ENCODE measurements at regions not wholly inside any gene's neighbourhood (a gene's known extent, or its start where the extent isn't known, plus 50 kb on each side); places are given as distances from the start of the nearest gene placed in this dataset.
A peak's percentile ranks its signal among the peaks of the same experiment; 100 is the strongest.

- no peak overlapping the region for H2BK15ac ChIP-seq (ENCODE audit: low read length)
- H3K14ac ChIP-seq (ENCODE audit: low read length): no peak overlapping the region
- no peaks in the 10 kb centered on the region for H3K4me1 ChIP-seq (ENCODE audit: control insufficient read depth in 2 of 2, insufficient read depth in 1 of 2, low read depth in 1 of 2, low read length in 2 of 2)
- H3K23ac ChIP-seq (ENCODE audit: low read depth, low read length, poor library complexity): no peak overlapping the region
- WGBS, 2 donors (ENCODE audit: extremely low coverage in 2 of 2, insufficient read length in 2 of 2, insufficient replicate concordance in 1 of 2): no CpG with 5 or more reads among the region's 6 CpGs
- H3K36me3 ChIP-seq (replicated peaks in 1 of 2; ENCODE audit: control insufficient read depth in 2 of 2, insufficient read depth in 2 of 2, low read length in 2 of 2): no peaks in the 10 kb centered on the region
- H3K4ac ChIP-seq (ENCODE audit: low read length): no peak overlapping the region
- H3K27me3 ChIP-seq (ENCODE audit: control insufficient read depth in 3 of 3, insufficient read depth in 3 of 3, low read depth in 1 of 3, low read length in 3 of 3): peaks cover 0 to 3% (median 0%) of the 10 kb centered on the region in 3 experiments
- H3K4me3 ChIP-seq (ENCODE audit: low read length in 2 of 2): no peak overlapping the region
- H4K8ac ChIP-seq (ENCODE audit: low read depth, low read length): no peak overlapping the region
- DNase-seq (ENCODE audit: low spot score): no peak
- H2BK5ac ChIP-seq (ENCODE audit: low read length): no peak overlapping the region
- H2BK120ac ChIP-seq (ENCODE audit: low read depth, low read length): no peak overlapping the region
- no peak overlapping the region for H3K4me2 ChIP-seq (ENCODE audit: insufficient read depth, low read length, poor library complexity, severe bottlenecking)
- H3K18ac ChIP-seq (ENCODE audit: low read length): no peak overlapping the region
- no peak overlapping the region for H2BK12ac ChIP-seq (ENCODE audit: low read length)
- H3K9me3 ChIP-seq (replicated peaks in 1 of 2; ENCODE audit: control insufficient read depth in 2 of 2, insufficient read depth in 1 of 2, low read depth in 1 of 2, low read length in 2 of 2): no peaks in the 10 kb centered on the region
- no peak overlapping the region for H3K27ac ChIP-seq (replicated peaks; ENCODE audit: low read length)
- H2AFZ ChIP-seq (ENCODE audit: low read length): no peak overlapping the region
- H3K79me1 ChIP-seq (ENCODE audit: low read depth, low read length): no peaks in the 10 kb centered on the region
- no peak overlapping the region for H4K91ac ChIP-seq (ENCODE audit: low read depth, low read length, poor library complexity)
- no peak overlapping the region for H2AK5ac ChIP-seq (ENCODE audit: low read depth, low read length)
- no peak overlapping the region for H3K9ac ChIP-seq (ENCODE audit: low read depth, low read length, poor library complexity)
Observed at GRCh38 chr19:33946535-33947264, 150.0 kb downstream of the KCTD15 start.

- no peak for DNase-seq (ENCODE audit: low spot score)
- no peak overlapping the region for H2AK5ac ChIP-seq (ENCODE audit: low read depth, low read length)
- peaks cover 0 to 3% (median 0%) of the 10 kb centered on the region in 3 experiments for H3K27me3 ChIP-seq (ENCODE audit: control insufficient read depth in 3 of 3, insufficient read depth in 3 of 3, low read depth in 1 of 3, low read length in 3 of 3)
- no peaks in the 10 kb centered on the region for H3K9me3 ChIP-seq (replicated peaks in 1 of 2; ENCODE audit: control insufficient read depth in 2 of 2, insufficient read depth in 1 of 2, low read depth in 1 of 2, low read length in 2 of 2)
- H3K4me1 ChIP-seq (ENCODE audit: control insufficient read depth in 2 of 2, insufficient read depth in 1 of 2, low read depth in 1 of 2, low read length in 2 of 2): no peaks in the 10 kb centered on the region
- no CpG with 5 or more reads among the region's 5 CpGs for WGBS, 2 donors (ENCODE audit: extremely low coverage in 2 of 2, insufficient read length in 2 of 2, insufficient replicate concordance in 1 of 2)
- no peaks in the 10 kb centered on the region for H3K79me1 ChIP-seq (ENCODE audit: low read depth, low read length)
- H2BK120ac ChIP-seq (ENCODE audit: low read depth, low read length): no peak overlapping the region
- H2BK15ac ChIP-seq (ENCODE audit: low read length): no peak overlapping the region
- H3K9ac ChIP-seq (ENCODE audit: low read depth, low read length, poor library complexity): no peak overlapping the region
- H2BK12ac ChIP-seq (ENCODE audit: low read length): no peak overlapping the region
- H3K14ac ChIP-seq (ENCODE audit: low read length): no peak overlapping the region
- no peak overlapping the region for H3K18ac ChIP-seq (ENCODE audit: low read length)
- H3K23ac ChIP-seq (ENCODE audit: low read depth, low read length, poor library complexity): no peak overlapping the region
- no peak overlapping the region for H4K8ac ChIP-seq (ENCODE audit: low read depth, low read length)
- no peak overlapping the region for H4K91ac ChIP-seq (ENCODE audit: low read depth, low read length, poor library complexity)
- H3K4me2 ChIP-seq (ENCODE audit: insufficient read depth, low read length, poor library complexity, severe bottlenecking): no peak overlapping the region
- H3K27ac ChIP-seq (replicated peaks; ENCODE audit: low read length): no peak overlapping the region
- no peak overlapping the region for H3K4me3 ChIP-seq (ENCODE audit: low read length in 2 of 2)
- no peak overlapping the region for H2AFZ ChIP-seq (ENCODE audit: low read length)
- H2BK5ac ChIP-seq (ENCODE audit: low read length): no peak overlapping the region
- no peaks in the 10 kb centered on the region for H3K36me3 ChIP-seq (replicated peaks in 1 of 2; ENCODE audit: control insufficient read depth in 2 of 2, insufficient read depth in 2 of 2, low read length in 2 of 2)
- no peak overlapping the region for H3K4ac ChIP-seq (ENCODE audit: low read length)
Observed at GRCh38 chr19:33947265-33947964, 150.7 kb downstream of the KCTD15 start.

GRCh38 chr19:33948651-33949335, 152.1 kb downstream of the KCTD15 start:
- H2BK15ac ChIP-seq (ENCODE audit: low read length): no peak overlapping the region
- no peaks in the 10 kb centered on the region for H3K79me1 ChIP-seq (ENCODE audit: low read depth, low read length)
- no peaks in the 10 kb centered on the region for H3K4me1 ChIP-seq (ENCODE audit: control insufficient read depth in 2 of 2, insufficient read depth in 1 of 2, low read depth in 1 of 2, low read length in 2 of 2)
- WGBS, 2 donors (ENCODE audit: extremely low coverage in 2 of 2, insufficient read length in 2 of 2, insufficient replicate concordance in 1 of 2): no CpG with 5 or more reads among the region's 8 CpGs
- no peak overlapping the region for H3K4me3 ChIP-seq (ENCODE audit: low read length in 2 of 2)
- no peaks in the 10 kb centered on the region for H3K36me3 ChIP-seq (replicated peaks in 1 of 2; ENCODE audit: control insufficient read depth in 2 of 2, insufficient read depth in 2 of 2, low read length in 2 of 2)
- no peak overlapping the region for H4K8ac ChIP-seq (ENCODE audit: low read depth, low read length)
- no peak overlapping the region for H2BK120ac ChIP-seq (ENCODE audit: low read depth, low read length)
- H3K14ac ChIP-seq (ENCODE audit: low read length): peak overlapping the region; percentile 39
- no peak overlapping the region for H3K27ac ChIP-seq (replicated peaks; ENCODE audit: low read length)
- H3K23ac ChIP-seq (ENCODE audit: low read depth, low read length, poor library complexity): no peak overlapping the region
- peaks cover 0 to 3% (median 0%) of the 10 kb centered on the region in 3 experiments for H3K27me3 ChIP-seq (ENCODE audit: control insufficient read depth in 3 of 3, insufficient read depth in 3 of 3, low read depth in 1 of 3, low read length in 3 of 3)
- no peak overlapping the region for H3K4me2 ChIP-seq (ENCODE audit: insufficient read depth, low read length, poor library complexity, severe bottlenecking)
- H3K18ac ChIP-seq (ENCODE audit: low read length): peak overlapping the region; percentile 39
- DNase-seq (ENCODE audit: low spot score): no peak
- H4K91ac ChIP-seq (ENCODE audit: low read depth, low read length, poor library complexity): no peak overlapping the region
- no peak overlapping the region for H2AK5ac ChIP-seq (ENCODE audit: low read depth, low read length)
- H2BK12ac ChIP-seq (ENCODE audit: low read length): no peak overlapping the region
- no peak overlapping the region for H3K9ac ChIP-seq (ENCODE audit: low read depth, low read length, poor library complexity)
- H3K9me3 ChIP-seq (replicated peaks in 1 of 2; ENCODE audit: control insufficient read depth in 2 of 2, insufficient read depth in 1 of 2, low read depth in 1 of 2, low read length in 2 of 2): no peaks in the 10 kb centered on the region
- H2AFZ ChIP-seq (ENCODE audit: low read length): no peak overlapping the region
- H3K4ac ChIP-seq (ENCODE audit: low read length): no peak overlapping the region
- H2BK5ac ChIP-seq (ENCODE audit: low read length): no peak overlapping the region
